Common myeloid progenitor, CD34-positive (primary cell): ENCODE measurements at regions not wholly inside any gene's neighbourhood (a gene's known extent, or its start where the extent isn't known, plus 50 kb on each side); places are given as distances from the start of the nearest gene placed in this dataset.

Experiments
- CTCF ChIA-PET: fragments of 350-600 bp; sonication (Branson Sonifier 250); formaldehyde crosslinking; loops from one replicate; lab custom pipeline; 2021; ENCODE audit warnings: antibody characterized with exemption; lab: Charles Lee
- POLR2A ChIA-PET: fragments of 350-600 bp; sonication (Branson Sonifier 250); formaldehyde crosslinking; loops from one replicate; lab custom pipeline; 2021; ENCODE audit warnings: antibody characterized with exemption; lab: Charles Lee
- DNase-seq, 3 donors: peaks; one replicate each; pipeline versions ENCODE4 v3.0.0 to v3.0.0-alpha.2; 2013
- H3K27ac ChIP-seq, 2 experiments: 1 replicate in 1 of 2; 2 replicates in 1 of 2; pipeline ENCODE4 v1.7.0; 2013; ENCODE audit warnings: inconsistent platforms in 2 of 2, low read length in 2 of 2, mild to moderate bottlenecking in 2 of 2, low read depth in 1 of 2, moderate library complexity in 1 of 2; ENCODE audit not compliant: severe bottlenecking in 2 of 2, insufficient read depth in 1 of 2, poor library complexity in 1 of 2
- H3K27me3 ChIP-seq, 5 experiments: replicated peaks in 2 of 5; 1 replicate in 3 of 5; 2 replicates in 2 of 5; pipeline versions ENCODE4 v1.6.1 to v1.7.0; 2013; ENCODE audit warnings: low read length in 4 of 5, mild to moderate bottlenecking in 2 of 5, moderate library complexity in 2 of 5, inconsistent platforms in 1 of 5; ENCODE audit not compliant: insufficient read depth in 5 of 5, control insufficient read depth in 4 of 5
- H3K36me3 ChIP-seq, 4 experiments: 1 replicate in 2 of 4; 2 replicates in 2 of 4; pipeline versions ENCODE4 v1.6.1 to v1.7.0; 2013; ENCODE audit warnings: low read length in 3 of 4, control low read depth in 1 of 4, mild to moderate bottlenecking in 1 of 4; ENCODE audit not compliant: control insufficient read depth in 4 of 4, insufficient read depth in 4 of 4
- H3K4me1 ChIP-seq, 4 experiments: 1 replicate in 3 of 4; 2 replicates in 1 of 4; pipeline versions ENCODE4 v1.6.1 to v1.7.1; 2013; ENCODE audit warnings: low read length in 3 of 4, mild to moderate bottlenecking in 3 of 4, control low read depth in 1 of 4, inconsistent platforms in 1 of 4, moderate library complexity in 1 of 4; ENCODE audit not compliant: control insufficient read depth in 4 of 4, insufficient read depth in 4 of 4; ENCODE audit errors: control extremely low read depth in 1 of 4
- H3K4me3 ChIP-seq, 7 experiments: 1 replicate in 4 of 7; 2 replicates in 3 of 7; pipeline versions ENCODE4 v1.5.1 to v1.7.0; 2013; ENCODE audit warnings: mild to moderate bottlenecking in 7 of 7, low read length in 6 of 7, moderate library complexity in 6 of 7, inconsistent platforms in 2 of 7, low read depth in 2 of 7, control low read depth in 1 of 7; ENCODE audit not compliant: insufficient read depth in 4 of 7, control insufficient read depth in 1 of 7; ENCODE audit errors: extremely low read depth in 1 of 7
- H3K9me3 ChIP-seq, 5 experiments: 1 replicate in 4 of 5; 2 replicates in 1 of 5; pipeline versions ENCODE4 v1.6.1 to v1.7.1; 2013; ENCODE audit warnings: low read length in 4 of 5, mild to moderate bottlenecking in 2 of 5, inconsistent platforms in 1 of 5, low read depth in 1 of 5, moderate library complexity in 1 of 5; ENCODE audit not compliant: control insufficient read depth in 4 of 5, insufficient read depth in 2 of 5; ENCODE audit errors: control extremely low read depth in 1 of 5
- WGBS: methylation state at CpG from one replicate; pipeline ENCODE4 v1.1.5; 2013; ENCODE audit not compliant: insufficient coverage; 5-methylcytosine and 5-hydroxymethylcytosine counted together

DNA sequence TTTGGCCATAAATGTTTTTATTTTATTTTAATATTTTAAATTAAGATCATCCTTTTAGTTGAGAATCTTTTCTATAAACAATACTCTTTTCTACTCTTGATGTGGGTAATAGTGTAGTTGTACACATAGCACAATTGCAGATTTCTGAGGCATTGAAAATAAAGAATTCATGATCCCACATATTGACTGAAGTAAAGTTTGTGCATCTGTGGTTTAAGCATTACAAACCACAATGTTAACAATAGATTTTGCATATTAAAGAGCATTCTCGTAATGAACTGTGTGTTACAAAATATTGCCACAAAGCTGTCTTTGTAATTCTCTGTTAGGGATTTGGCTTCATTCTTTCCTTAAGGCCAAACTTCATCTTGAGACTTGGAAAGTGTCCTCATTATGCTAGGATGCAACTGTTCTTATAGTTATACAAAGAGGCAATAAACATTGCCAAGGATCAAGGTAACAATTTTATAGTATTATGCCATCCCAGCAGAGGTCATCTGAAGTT lies 256.8 kb downstream of the OLFM3 start:
- no peak overlapping the region for H3K4me3 ChIP-seq
- DNase-seq: no peak
- 100% methylated on average over 1 of the region's 1 CpG for WGBS
- H3K4me1 ChIP-seq: no peaks in the 10 kb centered on the region
- POLR2A ChIA-PET: no interaction called here
- H3K36me3 ChIP-seq: no peaks in the 10 kb centered on the region
- H3K27me3 ChIP-seq: no peaks in the 10 kb centered on the region
- H3K9me3 ChIP-seq: no peaks in the 10 kb centered on the region
- CTCF ChIA-PET: interaction anchor here (0.6 to 1.0 kb wide), 2 partner anchors 62 to 1725 kb away, joined by 3 read pairs; no protein-coding TSS in a partner anchor
- H3K27ac ChIP-seq: no peak overlapping the region

DNA sequence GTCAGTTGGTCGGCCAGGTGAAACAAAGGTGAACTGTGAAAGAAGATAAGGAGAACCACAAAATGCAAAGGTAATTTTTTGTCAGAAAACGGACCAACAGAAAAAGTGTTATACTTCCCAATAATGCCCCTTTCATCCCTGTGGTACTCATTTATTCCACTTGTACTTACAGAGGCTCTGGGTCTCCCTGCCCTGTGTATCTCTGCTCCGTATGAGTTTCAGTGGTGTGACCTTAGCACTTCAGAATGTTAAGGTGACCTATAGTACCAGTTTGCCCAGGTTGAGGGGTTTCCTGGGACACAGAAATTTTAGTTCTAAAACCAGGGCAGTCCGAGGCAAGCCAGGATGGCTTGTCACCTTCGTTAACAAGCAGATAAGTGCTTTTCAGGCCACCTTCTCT lies 254.8 kb downstream of the OLFM3 start:
- no peaks in the 10 kb centered on the region for H3K4me1 ChIP-seq
- WGBS: 89% methylated on average over 5 of the region's 5 CpGs
- CTCF ChIA-PET: no interaction called here
- no peak for DNase-seq
- H3K9me3 ChIP-seq: no peaks in the 10 kb centered on the region
- no peak overlapping the region for H3K27ac ChIP-seq
- POLR2A ChIA-PET: no interaction called here
- H3K4me3 ChIP-seq: no peak overlapping the region
- H3K36me3 ChIP-seq: no peaks in the 10 kb centered on the region
- no peaks in the 10 kb centered on the region for H3K27me3 ChIP-seq

DNA sequence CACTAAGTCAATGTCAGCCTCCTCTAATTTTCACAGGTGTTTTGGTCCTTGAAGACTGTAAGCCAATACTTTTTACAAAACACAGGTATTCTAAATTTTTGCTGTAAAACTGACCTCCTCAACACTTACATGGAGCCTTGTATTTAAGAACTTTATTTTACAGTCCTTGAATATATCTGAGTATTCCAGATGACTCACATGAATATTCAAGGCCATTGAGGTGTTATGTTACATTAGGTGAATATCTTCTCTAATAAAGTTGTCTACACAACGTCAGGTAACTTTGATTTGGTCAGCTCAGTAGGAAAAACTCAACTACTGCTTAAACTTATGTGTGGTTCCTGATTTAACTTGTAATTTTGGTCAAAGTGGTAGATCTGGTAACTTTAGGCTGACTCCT lies 254.2 kb downstream of the OLFM3 start:
- Histone ChIP-seq H3K4me1 (no peaks in the 10 kb centered on the region), H3K36me3 (no peaks in the 10 kb centered on the region), H3K9me3 (no peaks in the 10 kb centered on the region), H3K4me3 (no peak overlapping the region), H3K27ac (no peak overlapping the region), H3K27me3 (no peaks in the 10 kb centered on the region)
- ChIA-PET CTCF (no interaction called here), POLR2A (no interaction called here)
- no peak for DNase-seq
- 80% methylated on average over 1 of the region's 1 CpG for WGBS

DNA sequence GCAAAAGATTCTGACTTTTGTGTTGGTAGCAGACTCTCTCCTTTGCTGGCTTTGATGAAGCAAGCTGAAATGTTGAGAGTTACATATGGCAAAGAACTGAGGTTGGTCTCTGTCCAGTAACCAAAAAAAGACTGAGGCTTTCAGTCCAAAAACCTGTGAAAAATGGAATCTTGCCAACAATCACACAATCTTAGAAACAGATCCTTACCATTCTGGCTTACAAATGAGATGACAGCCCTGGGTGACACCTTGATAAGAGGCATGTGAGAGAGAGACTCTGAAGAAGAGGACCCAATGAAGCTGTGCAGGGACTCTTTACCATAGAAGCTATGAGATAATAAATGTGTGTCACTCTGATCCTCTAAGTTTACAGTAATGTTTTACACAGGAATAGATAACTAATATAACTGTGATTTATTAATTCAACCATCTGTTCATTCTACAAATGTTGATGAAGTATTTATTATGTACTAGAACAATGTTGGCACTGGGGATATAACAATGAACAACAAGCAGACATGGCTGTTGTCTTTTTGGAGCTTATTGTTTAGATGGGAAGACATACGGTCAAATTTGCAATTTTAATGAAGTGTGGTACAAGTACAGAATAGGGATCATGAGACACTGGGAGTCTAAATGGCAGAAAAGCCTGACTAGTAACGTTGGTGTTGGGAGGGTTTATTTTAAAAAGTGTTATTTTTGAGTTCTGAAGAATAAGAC lies 251.0 kb downstream of the OLFM3 start:
- no peaks in the 10 kb centered on the region for H3K36me3 ChIP-seq
- H3K9me3 ChIP-seq: no peaks in the 10 kb centered on the region
- H3K27ac ChIP-seq: no peak overlapping the region
- POLR2A ChIA-PET: no interaction called here
- WGBS: 85% methylated on average over 2 of the region's 2 CpGs
- H3K4me3 ChIP-seq: no peak overlapping the region
- DNase-seq: no peak
- H3K27me3 ChIP-seq: no peaks in the 10 kb centered on the region
- CTCF ChIA-PET: no interaction called here
- H3K4me1 ChIP-seq: no peaks in the 10 kb centered on the region

DNA sequence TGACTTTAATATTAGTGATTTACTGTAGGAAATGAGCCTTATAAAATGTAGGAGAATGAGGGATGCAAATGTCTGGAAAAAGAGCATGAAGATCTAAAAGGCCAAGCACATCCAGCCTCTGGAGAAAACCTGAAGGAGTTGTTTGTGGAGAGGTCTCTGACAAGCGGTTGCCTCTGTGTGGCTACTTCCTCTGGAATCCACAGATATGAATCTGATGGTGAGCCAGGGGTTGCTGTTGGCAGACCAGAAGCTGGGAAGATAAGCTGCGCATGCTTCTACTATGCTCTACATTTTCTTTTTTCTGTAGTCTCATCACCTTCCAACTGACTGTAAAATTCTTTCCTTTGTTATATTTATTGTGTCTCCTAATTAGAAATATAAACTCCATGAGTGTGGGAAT lies 248.6 kb downstream of the OLFM3 start:
- Histone ChIP-seq H3K9me3 (no peaks in the 10 kb centered on the region), H3K36me3 (no peaks in the 10 kb centered on the region), H3K4me3 (no peak overlapping the region), H3K27me3 (no peaks in the 10 kb centered on the region), H3K4me1 (no peaks in the 10 kb centered on the region), H3K27ac (no peak overlapping the region)
- 40% methylated on average over 1 of the region's 2 CpGs for WGBS
- ChIA-PET POLR2A (no interaction called here), CTCF (interaction anchor here (1.1 to 2.4 kb wide), 3 partner anchors 14 to 49 kb away, joined by 3 to 9 read pairs (median 3); no protein-coding TSS in a partner anchor)
- DNase-seq: peak in 2 of 3 donors; percentile 1 to 26
